Tibial artery (tissue), 4 donors: ENCODE measurements at regions not wholly inside any gene's neighbourhood (a gene's known extent, or its start where the extent isn't known, plus 50 kb on each side); places are given as distances from the start of the nearest gene placed in this dataset.

Source experiments
- DNase-seq, 2 donors: peaks; one replicate each; pipeline ENCODE4 v3.0.0-alpha.2; 2019
- H3K27ac ChIP-seq, 2 donors: fragments of 200-600 bp; sonication (generic) in 1 of 2; 1 replicate in 1 of 2; 2 replicates in 1 of 2; pipeline ENCODE4 v1.5.1; 2018 to 2019; ENCODE audit warnings: mild to moderate bottlenecking in 1 of 2
- H3K27me3 ChIP-seq, 2 donors: fragments of 200-600 bp; sonication (generic) in 1 of 2; one replicate each; pipeline versions ENCODE4 v1.5.1 to v1.6.0; 2016 to 2019
- H3K36me3 ChIP-seq, 3 donors: fragments of 200-600 bp; sonication (generic) in 2 of 3; one replicate each; pipeline ENCODE4 v1.5.1; 2016 to 2019; ENCODE audit warnings: mild to moderate bottlenecking in 2 of 3
- H3K4me1 ChIP-seq, 4 donors: fragments of 200-600 bp; sonication (generic) in 2 of 4; 1 replicate in 3 of 4; 2 replicates in 1 of 4; pipeline ENCODE4 v1.5.1; 2016 to 2019
- H3K4me3 ChIP-seq, 2 donors: fragments of 200-600 bp; sonication (generic) in 1 of 2; 1 replicate in 1 of 2; 2 replicates in 1 of 2; pipeline ENCODE4 v1.5.1; 2018 to 2019; ENCODE audit warnings: mild to moderate bottlenecking in 2 of 2
- H3K9me3 ChIP-seq, 3 donors: fragments of 200-600 bp; sonication (generic) in 1 of 3; one replicate each; pipeline ENCODE4 v1.5.1; 2016 to 2019
- intact Hi-C: fragments of 100-400 bp; cut with DNase I; formaldehyde crosslinking; loops from one replicate; pipeline ENCODE4 v1.15.0; 2023; ENCODE audit warnings: low total_unique reads
- TF ChIP-seq, protein P1 (sequence below), 2 experiments: fragments of 200-600 bp in 1 of 2; fragments of 450-650 bp in 1 of 2; IDR thresholded peaks; one replicate each; pipeline ENCODE4 v1.5.1; 2017 to 2019; ENCODE audit warnings: antibody characterized with exemption in 2 of 2, mild to moderate bottlenecking in 1 of 2, moderate library complexity in 1 of 2

GRCh38 chr5:74409712-74410111, 230.8 kb downstream of the ENC1 start:
- H3K4me3 ChIP-seq, result no peak overlapping the region
- H3K27ac ChIP-seq, result no peak overlapping the region
- H3K9me3 ChIP-seq, result no peaks in the 10 kb centered on the region
- no peak for DNase-seq
- TF ChIP-seq, protein P1, sequence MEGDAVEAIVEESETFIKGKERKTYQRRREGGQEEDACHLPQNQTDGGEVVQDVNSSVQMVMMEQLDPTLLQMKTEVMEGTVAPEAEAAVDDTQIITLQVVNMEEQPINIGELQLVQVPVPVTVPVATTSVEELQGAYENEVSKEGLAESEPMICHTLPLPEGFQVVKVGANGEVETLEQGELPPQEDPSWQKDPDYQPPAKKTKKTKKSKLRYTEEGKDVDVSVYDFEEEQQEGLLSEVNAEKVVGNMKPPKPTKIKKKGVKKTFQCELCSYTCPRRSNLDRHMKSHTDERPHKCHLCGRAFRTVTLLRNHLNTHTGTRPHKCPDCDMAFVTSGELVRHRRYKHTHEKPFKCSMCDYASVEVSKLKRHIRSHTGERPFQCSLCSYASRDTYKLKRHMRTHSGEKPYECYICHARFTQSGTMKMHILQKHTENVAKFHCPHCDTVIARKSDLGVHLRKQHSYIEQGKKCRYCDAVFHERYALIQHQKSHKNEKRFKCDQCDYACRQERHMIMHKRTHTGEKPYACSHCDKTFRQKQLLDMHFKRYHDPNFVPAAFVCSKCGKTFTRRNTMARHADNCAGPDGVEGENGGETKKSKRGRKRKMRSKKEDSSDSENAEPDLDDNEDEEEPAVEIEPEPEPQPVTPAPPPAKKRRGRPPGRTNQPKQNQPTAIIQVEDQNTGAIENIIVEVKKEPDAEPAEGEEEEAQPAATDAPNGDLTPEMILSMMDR (IDR thresholded peaks at IDR 0.05), result no peak
- H3K27me3 ChIP-seq, result no peaks in the 10 kb centered on the region
- H3K4me1 ChIP-seq, result no peaks in the 10 kb centered on the region
- intact Hi-C loops, result no loop called here
- no peaks in the 10 kb centered on the region for H3K36me3 ChIP-seq

- TF ChIP-seq, protein P1 (IDR thresholded peaks at IDR 0.05), result no peak
- no peak overlapping the region for H3K4me3 ChIP-seq
- no peaks in the 10 kb centered on the region for H3K9me3 ChIP-seq
- H3K4me1 ChIP-seq, result no peaks in the 10 kb centered on the region
- no peak overlapping the region for H3K27ac ChIP-seq
- no peaks in the 10 kb centered on the region for H3K36me3 ChIP-seq
- intact Hi-C loops, result no loop called here
- DNase-seq, result no peak
- H3K27me3 ChIP-seq, result no peaks in the 10 kb centered on the region
Observed at GRCh38 chr5:74409166-74409706, 231.3 kb downstream of the ENC1 start.

GRCh38 chr5:74408150-74409043, 232.1 kb downstream of the ENC1 start:
- no peaks in the 10 kb centered on the region for H3K27me3 ChIP-seq
- TF ChIP-seq, protein P1 (IDR thresholded peaks at IDR 0.05), result no peak
- DNase-seq, result no peak
- H3K27ac ChIP-seq, result no peak overlapping the region
- H3K36me3 ChIP-seq, result no peaks in the 10 kb centered on the region
- intact Hi-C loops, result no loop called here
- no peaks in the 10 kb centered on the region for H3K9me3 ChIP-seq
- H3K4me3 ChIP-seq, result no peak overlapping the region
- no peaks in the 10 kb centered on the region for H3K4me1 ChIP-seq

GRCh38 chr5:74407701-74408100, 232.8 kb downstream of the ENC1 start:
- DNase-seq, result no peak
- Histone ChIP-seq H3K4me3 (no peak overlapping the region), H3K27me3 (no peaks in the 10 kb centered on the region), H3K9me3 (no peaks in the 10 kb centered on the region), H3K4me1 (no peaks in the 10 kb centered on the region), H3K27ac (no peak overlapping the region), H3K36me3 (no peaks in the 10 kb centered on the region)
- TF ChIP-seq, protein P1 (IDR thresholded peaks at IDR 0.05), result no peak
- intact Hi-C loops, result no loop called here

DNA sequence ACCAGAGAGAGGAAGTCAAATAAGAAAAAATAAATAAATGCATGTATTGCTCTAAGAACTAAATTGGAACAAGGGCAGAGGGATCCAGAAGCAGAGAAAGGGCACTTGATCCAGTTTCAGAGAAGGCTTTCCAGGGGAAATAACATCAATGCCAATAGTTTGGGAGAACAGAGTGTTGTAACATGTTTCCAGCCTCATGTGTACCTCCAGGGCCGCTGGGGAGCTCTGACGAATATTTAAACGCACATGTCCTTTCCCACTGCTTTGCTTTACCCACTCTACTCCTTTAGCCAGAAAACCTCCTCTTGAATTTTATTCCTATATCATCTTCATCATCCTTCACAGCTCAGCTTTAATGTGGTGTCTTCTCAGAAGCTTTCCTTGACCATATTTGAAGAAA, 233.7 kb downstream of the ENC1 start:
- no peaks in the 10 kb centered on the region for H3K27me3 ChIP-seq
- no peaks in the 10 kb centered on the region for H3K4me1 ChIP-seq
- H3K36me3 ChIP-seq, result no peaks in the 10 kb centered on the region
- peak; percentile 68 to 74 for DNase-seq
- peak overlapping the region in 1 of 2 donors; percentile 13 for H3K27ac ChIP-seq
- intact Hi-C loops, result no loop called here
- TF ChIP-seq, protein P1 (IDR thresholded peaks at IDR 0.05), result no peak
- H3K9me3 ChIP-seq, result no peaks in the 10 kb centered on the region
- H3K4me3 ChIP-seq, result no peak overlapping the region
